ENCODE measurements at regions not wholly inside any gene's neighbourhood (a gene's known extent, or its start where the extent isn't known, plus 50 kb on each side); places are given as distances from the start of the nearest gene placed in this dataset.

DNA sequence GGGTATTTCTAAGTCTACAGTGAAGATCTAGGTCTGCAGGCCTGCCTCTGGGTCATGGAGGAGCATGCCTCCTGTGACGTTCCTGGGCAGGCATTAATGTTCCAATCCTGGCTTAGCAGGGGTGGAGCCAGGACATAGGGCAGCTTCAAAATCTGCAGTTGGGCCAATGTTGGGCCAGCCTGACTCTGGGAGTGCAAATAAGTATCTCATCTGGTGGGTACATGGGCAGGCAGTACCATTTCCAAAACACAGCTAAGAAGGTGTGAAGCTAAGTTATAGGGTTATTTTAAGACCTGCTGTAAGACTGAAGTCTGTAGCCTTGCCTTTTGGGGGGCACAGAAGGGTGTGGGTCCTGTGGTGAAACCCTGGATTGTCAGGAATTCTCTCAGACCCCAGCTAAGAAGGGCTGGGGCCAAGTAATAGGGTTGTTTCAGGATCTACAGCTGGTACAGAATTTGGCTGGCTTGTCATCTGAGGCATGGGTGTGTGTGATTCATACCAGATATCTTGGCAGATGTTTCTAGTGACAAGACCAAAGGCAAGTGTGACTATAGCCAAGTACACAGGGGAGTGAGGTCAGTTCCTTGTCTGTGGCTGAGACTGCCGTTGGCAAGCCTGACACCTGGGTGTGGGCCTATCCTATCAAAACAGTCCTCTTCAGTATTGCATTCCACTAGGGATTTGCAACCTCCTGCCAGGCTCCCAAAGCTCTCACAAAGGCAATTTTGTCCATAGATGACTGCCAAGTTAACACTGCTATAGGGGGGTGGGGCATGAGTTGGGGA lies 468.7 kb upstream of the B3GALT2 start:
- DNase-seq (ENCODE audit: insufficient read length, low spot score) (no peak), FAIRE-seq (no peak)
- no peak for TF ChIP-seq POU2F2 (IDR thresholded peaks at IDR 0.05; ENCODE audit: low read depth, low read length)
- TF ChIP-seq SPI1 (IDR thresholded peaks at IDR 0.05; ENCODE audit: low read depth, low read length): no peak
- TF ChIP-seq PAX5 (IDR thresholded peaks at IDR 0.05; ENCODE audit: insufficient read depth, low read length, severe bottlenecking): no peak
- TF ChIP-seq TAF1 (IDR thresholded peaks at IDR 0.05; ENCODE audit: low read depth, low read length): no peak
- TF ChIP-seq POLR2A (IDR thresholded peaks at IDR 0.05; ENCODE audit: low read depth, low read length): no peak
- no peak for TF ChIP-seq POLR2AphosphoS5 (IDR thresholded peaks at IDR 0.05; ENCODE audit: low read depth, low read length)

DNA sequence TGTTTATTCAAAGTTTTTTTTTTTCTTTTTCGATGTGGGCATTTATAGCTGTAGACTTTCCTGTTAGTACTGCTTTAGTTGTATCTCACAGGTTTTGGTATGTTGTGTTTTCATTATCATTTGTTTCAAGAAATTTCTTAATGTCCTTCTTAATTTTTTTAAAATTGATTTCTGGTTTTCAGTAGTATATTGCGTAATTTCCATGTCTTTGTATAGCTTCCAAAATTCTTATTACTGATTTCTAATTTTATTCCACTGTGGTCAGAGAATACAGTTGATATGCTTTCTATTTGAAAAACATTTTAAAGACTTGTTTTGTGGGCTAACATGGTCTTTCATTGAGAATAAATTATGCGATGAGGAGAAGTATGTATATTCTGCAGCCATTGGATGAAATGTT lies 463.2 kb upstream of the B3GALT2 start:
- no peak for TF ChIP-seq PAX5 (IDR thresholded peaks at IDR 0.05; ENCODE audit: insufficient read depth, low read length, severe bottlenecking)
- TF ChIP-seq POU2F2 (IDR thresholded peaks at IDR 0.05; ENCODE audit: low read depth, low read length): no peak
- no peak for TF ChIP-seq POLR2AphosphoS5 (IDR thresholded peaks at IDR 0.05; ENCODE audit: low read depth, low read length)
- no peak for TF ChIP-seq TAF1 (IDR thresholded peaks at IDR 0.05; ENCODE audit: low read depth, low read length)
- no peak for TF ChIP-seq SPI1 (IDR thresholded peaks at IDR 0.05; ENCODE audit: low read depth, low read length)
- FAIRE-seq (no peak), DNase-seq (ENCODE audit: insufficient read length, low spot score) (no peak)

DNA sequence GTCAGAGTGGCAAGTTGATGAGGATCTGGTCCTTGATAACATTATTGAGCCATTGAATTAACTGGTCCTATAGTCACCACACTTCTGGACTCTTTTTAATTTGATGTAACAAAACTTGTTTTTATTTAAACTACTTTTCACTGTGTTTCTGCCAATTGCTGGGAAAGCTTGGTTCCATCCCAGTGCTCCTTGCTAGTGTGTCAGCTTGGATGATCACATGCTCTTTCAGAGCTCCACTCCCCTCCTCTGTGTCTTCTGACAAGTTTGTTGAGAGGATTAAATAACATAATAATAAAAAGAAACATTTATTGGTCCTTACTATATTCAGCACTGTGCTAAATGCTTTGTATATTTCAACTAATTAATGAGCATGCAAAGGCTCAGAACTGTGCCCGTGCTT lies 448.5 kb upstream of the B3GALT2 start:
- TF ChIP-seq POLR2A (IDR thresholded peaks at IDR 0.05; ENCODE audit: low read depth, low read length) (no peak), SPI1 (IDR thresholded peaks at IDR 0.05; ENCODE audit: low read depth, low read length) (no peak), TAF1 (IDR thresholded peaks at IDR 0.05; ENCODE audit: low read depth, low read length) (no peak), POU2F2 (IDR thresholded peaks at IDR 0.05; ENCODE audit: low read depth, low read length) (no peak)
- DNase-seq (ENCODE audit: insufficient read length, low spot score) (no peak), FAIRE-seq (no peak)

DNA sequence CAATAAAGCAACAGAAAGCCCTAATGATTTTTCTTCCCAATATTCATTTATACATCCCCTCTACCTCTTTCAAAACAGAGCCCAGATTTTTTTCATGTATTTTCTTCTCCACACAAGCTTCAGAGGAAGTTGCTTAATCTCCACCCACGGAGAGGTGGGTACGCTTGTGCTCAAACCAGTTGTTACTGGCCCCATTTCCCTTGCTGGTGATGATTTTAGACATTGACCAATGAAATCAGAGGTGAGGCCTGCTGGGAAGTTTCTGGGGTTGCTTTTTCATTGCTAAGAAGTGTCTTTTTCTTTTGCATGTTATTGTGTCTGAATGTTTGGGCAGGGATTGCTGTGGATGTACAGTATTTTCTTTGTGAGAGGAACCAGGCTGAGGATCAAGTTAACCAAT lies 448.1 kb upstream of the B3GALT2 start:
- DNase-seq (ENCODE audit: insufficient read length, low spot score) (no peak), FAIRE-seq (no peak)
- TF ChIP-seq PAX5 (IDR thresholded peaks at IDR 0.05; ENCODE audit: insufficient read depth, low read length, severe bottlenecking) (no peak), TAF1 (IDR thresholded peaks at IDR 0.05; ENCODE audit: low read depth, low read length) (no peak), SPI1 (IDR thresholded peaks at IDR 0.05; ENCODE audit: low read depth, low read length) (no peak), POLR2AphosphoS5 (IDR thresholded peaks at IDR 0.05; ENCODE audit: low read depth, low read length) (no peak), POU2F2 (IDR thresholded peaks at IDR 0.05; ENCODE audit: low read depth, low read length) (no peak), POLR2A (IDR thresholded peaks at IDR 0.05; ENCODE audit: low read depth, low read length) (no peak)

DNA sequence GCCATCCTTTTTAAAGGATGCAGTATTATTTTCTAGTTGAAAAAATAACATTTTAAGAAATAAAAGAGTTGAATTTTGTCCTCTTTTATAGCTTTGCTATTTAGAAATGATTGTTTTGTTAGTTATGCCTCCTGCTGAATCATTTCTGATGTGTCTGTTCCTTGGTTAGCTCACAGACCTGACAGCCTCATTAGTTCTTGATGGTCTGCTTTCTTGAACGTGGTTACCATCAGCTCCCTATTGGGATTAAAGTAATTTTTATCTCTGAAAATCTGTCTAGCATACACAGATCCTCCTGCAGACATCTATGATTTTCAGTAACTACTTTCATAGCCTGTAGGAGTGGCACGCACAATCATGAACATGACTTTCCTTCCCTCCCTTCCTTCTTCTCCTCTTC lies 447.6 kb upstream of the B3GALT2 start:
- DNase-seq (ENCODE audit: insufficient read length, low spot score) (no peak), FAIRE-seq (no peak)
- TF ChIP-seq PAX5 (IDR thresholded peaks at IDR 0.05; ENCODE audit: insufficient read depth, low read length, severe bottlenecking): no peak
- no peak for TF ChIP-seq POLR2A (IDR thresholded peaks at IDR 0.05; ENCODE audit: low read depth, low read length)
- no peak for TF ChIP-seq POU2F2 (IDR thresholded peaks at IDR 0.05; ENCODE audit: low read depth, low read length)
- no peak for TF ChIP-seq TAF1 (IDR thresholded peaks at IDR 0.05; ENCODE audit: low read depth, low read length)
- no peak for TF ChIP-seq POLR2AphosphoS5 (IDR thresholded peaks at IDR 0.05; ENCODE audit: low read depth, low read length)
- no peak for TF ChIP-seq SPI1 (IDR thresholded peaks at IDR 0.05; ENCODE audit: low read depth, low read length)

DNA sequence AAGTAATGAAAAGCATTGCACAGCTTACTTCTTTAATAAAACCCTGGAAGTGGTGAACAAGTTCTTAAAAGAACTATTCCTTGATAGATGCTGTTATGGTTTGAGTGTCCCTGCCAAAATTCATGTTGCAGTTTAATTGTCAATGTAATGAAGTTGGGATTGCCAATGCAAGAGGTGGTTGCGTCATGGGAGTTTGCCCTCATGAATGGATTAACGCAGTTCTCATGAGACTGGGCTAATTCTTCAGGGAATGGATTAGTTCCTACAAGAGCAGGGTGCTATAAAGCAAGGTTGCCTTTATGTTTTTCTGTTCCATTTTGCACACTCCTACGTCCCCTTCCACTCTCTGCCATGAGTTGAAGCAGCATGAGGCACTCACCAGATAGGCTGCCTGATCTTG lies 446.7 kb upstream of the B3GALT2 start:
- no peak for FAIRE-seq
- TF ChIP-seq POLR2A (IDR thresholded peaks at IDR 0.05; ENCODE audit: low read depth, low read length) (no peak), SPI1 (IDR thresholded peaks at IDR 0.05; ENCODE audit: low read depth, low read length) (no peak), POU2F2 (IDR thresholded peaks at IDR 0.05; ENCODE audit: low read depth, low read length) (no peak), PAX5 (IDR thresholded peaks at IDR 0.05; ENCODE audit: insufficient read depth, low read length, severe bottlenecking) (no peak), POLR2AphosphoS5 (IDR thresholded peaks at IDR 0.05; ENCODE audit: low read depth, low read length) (no peak), TAF1 (IDR thresholded peaks at IDR 0.05; ENCODE audit: low read depth, low read length) (no peak)
- DNase-seq (ENCODE audit: insufficient read length, low spot score): no peak

DNA sequence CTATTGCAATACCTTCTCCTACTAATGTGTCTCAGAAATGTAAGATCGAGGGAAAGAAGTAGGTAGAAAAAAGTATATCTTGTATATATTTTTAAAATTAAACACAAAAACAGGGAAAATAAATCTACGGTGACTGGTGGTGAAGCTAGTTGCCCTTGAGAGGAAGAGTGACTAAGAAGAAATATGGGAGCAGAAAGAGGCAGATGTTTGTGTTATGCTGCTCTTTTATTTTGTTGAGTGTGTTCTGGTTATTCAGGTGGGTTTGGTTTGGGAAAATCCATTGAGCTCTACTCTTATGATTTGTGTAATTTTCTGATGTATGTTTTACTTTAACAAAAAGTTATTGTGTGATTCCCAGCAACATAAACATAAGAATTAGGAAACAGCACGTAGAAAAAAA lies 444.9 kb upstream of the B3GALT2 start:
- TF ChIP-seq SPI1 (IDR thresholded peaks at IDR 0.05; ENCODE audit: low read depth, low read length) (no peak), PAX5 (IDR thresholded peaks at IDR 0.05; ENCODE audit: insufficient read depth, low read length, severe bottlenecking) (no peak), POLR2A (IDR thresholded peaks at IDR 0.05; ENCODE audit: low read depth, low read length) (no peak), POLR2AphosphoS5 (IDR thresholded peaks at IDR 0.05; ENCODE audit: low read depth, low read length) (no peak), POU2F2 (IDR thresholded peaks at IDR 0.05; ENCODE audit: low read depth, low read length) (no peak), TAF1 (IDR thresholded peaks at IDR 0.05; ENCODE audit: low read depth, low read length) (no peak)
- FAIRE-seq (no peak), DNase-seq (ENCODE audit: insufficient read length, low spot score) (no peak)

DNA sequence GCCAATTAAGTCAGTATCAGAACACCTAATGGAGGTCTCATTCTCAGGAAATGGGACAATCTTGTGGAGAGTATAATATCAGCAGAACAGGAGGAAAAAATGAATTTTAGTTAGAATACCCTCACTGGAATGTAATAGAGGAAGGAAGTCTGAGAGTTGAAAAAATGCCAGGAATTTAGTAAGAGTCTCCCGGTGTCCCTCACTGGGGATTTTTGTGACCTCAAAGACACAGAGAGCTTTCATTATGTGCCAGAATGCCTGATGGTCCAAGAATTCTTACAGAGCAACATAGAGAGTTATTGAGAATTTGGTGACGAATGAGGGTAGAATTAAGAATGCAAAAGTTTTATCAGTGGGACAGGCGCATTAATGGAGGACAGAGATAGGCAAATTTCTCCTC lies 443.5 kb upstream of the B3GALT2 start:
- TF ChIP-seq TAF1 (IDR thresholded peaks at IDR 0.05; ENCODE audit: low read depth, low read length): no peak
- no peak for TF ChIP-seq POLR2AphosphoS5 (IDR thresholded peaks at IDR 0.05; ENCODE audit: low read depth, low read length)
- TF ChIP-seq PAX5 (IDR thresholded peaks at IDR 0.05; ENCODE audit: insufficient read depth, low read length, severe bottlenecking): no peak
- TF ChIP-seq POLR2A (IDR thresholded peaks at IDR 0.05; ENCODE audit: low read depth, low read length): no peak
- TF ChIP-seq POU2F2 (IDR thresholded peaks at IDR 0.05; ENCODE audit: low read depth, low read length): no peak
- TF ChIP-seq SPI1 (IDR thresholded peaks at IDR 0.05; ENCODE audit: low read depth, low read length): no peak
- FAIRE-seq (no peak), DNase-seq (ENCODE audit: insufficient read length, low spot score) (no peak)

DNA sequence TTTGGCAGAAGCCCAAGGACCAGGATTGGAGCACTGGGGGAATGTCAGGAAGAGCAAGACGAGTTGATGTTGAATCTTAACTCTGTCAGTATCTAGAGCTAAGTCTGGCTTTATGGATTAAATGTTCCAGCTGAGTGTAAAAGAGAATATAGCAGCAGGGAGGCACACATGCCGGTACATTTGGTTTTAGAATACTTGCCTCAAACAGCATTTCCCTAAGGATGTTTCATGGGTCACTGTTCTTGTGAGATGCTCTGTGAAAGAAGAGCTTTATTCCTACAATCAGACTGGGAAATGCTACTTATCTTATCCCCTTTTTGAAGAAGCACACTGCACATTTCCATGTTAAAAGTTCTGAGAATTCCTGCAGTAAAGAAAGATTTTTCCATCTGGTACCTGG lies 440.3 kb upstream of the B3GALT2 start:
- FAIRE-seq: no peak
- DNase-seq (ENCODE audit: insufficient read length, low spot score): no peak
- TF ChIP-seq PAX5 (IDR thresholded peaks at IDR 0.05; ENCODE audit: insufficient read depth, low read length, severe bottlenecking) (no peak), SPI1 (IDR thresholded peaks at IDR 0.05; ENCODE audit: low read depth, low read length) (no peak), POU2F2 (IDR thresholded peaks at IDR 0.05; ENCODE audit: low read depth, low read length) (no peak)

DNA sequence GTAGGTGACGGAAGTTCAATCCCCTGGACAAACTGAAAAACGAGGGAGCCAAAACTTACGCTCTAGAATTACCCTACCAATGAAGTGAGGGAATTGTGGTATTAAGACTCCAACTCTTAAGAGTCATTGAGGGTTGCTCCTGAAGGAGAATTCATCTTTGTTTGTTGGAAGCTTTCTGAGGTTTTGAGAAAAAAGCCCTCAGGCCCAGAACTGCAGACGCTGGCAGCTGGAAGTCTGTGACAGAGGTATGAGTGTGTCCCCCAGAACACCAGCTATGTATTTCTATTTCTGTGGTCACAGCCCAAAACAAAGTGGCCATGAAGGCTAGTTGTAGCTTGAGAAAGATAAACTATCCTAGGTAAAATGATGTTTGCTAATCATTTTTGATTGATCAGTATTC lies 438.8 kb upstream of the B3GALT2 start:
- no peak for FAIRE-seq
- DNase-seq (ENCODE audit: insufficient read length, low spot score): no peak
- TF ChIP-seq PAX5 (IDR thresholded peaks at IDR 0.05; ENCODE audit: insufficient read depth, low read length, severe bottlenecking): no peak
